HG03342 (cell line): ENCODE measurements at regions not wholly inside any gene's neighbourhood (a gene's known extent, or its start where the extent isn't known, plus 50 kb on each side); places are given as distances from the start of the nearest gene placed in this dataset.

Source experiments
- ATAC-seq: cut with Tn5 transposase; IDR thresholded peaks from one replicate; pipeline ENCODE4 v1.9.1; 2021; ENCODE audit warnings: mild to moderate bottlenecking, moderate library complexity; ENCODE audit not compliant: unreplicated experiment

DNA sequence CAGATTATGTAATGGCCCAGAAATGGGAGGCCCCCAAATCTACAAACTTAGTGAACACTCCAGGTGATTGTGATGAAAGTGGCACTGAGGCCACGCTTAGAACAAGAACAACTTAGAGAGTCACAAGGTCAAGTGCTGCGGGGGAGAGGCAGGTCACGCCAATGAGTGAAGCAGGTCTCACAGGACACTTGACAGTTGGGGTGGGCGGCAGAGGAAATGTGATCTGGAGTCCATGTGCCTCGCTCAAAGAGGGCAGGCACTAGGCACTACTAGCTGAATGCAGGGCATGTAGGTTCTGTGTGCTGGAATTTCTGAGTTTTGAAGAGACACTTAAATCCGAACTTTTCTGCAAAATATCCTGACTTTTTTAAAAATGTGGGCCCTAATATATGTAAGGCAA, 193.2 kb upstream of the RORB start:
- no peak for ATAC-seq

GRCh38 chr9:74304598-74304997, 192.5 kb upstream of the RORB start:
- no peak for ATAC-seq

GRCh38 chr9:74309654-74310053, 187.5 kb upstream of the RORB start:
- ATAC-seq: no peak

DNA sequence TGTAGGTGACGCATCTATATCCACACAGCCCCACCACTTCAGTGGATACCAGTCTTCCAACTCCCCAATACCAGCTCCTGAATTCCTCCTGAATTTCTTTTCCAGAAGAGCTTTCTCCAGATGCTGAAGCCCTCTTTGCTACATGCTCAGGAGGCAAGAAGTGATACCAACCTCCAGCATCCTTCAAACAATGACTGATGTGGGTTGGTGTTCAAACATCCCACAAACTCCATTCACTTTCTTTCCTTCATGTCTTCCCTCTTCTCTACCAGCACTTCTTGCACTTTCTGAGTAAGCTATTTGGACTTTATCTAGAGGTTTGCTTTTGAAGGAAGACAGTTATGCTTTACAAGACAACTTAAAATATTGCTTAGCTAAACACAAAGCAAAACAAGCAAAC, 179.9 kb upstream of the RORB start:
- ATAC-seq: no peak

DNA sequence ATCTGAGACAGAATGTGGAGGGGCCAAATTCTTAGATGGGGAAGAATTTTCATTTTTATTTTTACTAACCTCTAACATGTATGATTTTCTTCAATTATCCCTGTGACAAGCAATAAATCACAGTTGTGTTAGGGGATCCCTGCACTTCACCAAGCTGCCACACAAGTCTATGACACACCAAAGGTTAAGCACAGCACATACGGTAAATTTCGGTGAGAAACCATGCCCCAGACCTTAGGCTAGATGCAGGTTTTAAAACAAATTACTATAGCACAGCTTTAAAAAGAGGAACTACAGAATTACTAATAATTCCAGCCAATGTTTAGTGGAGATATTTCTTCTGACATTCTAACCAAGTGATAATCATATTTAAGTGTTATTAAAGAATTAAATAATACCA, 175.7 kb upstream of the RORB start:
- no peak for ATAC-seq

GRCh38 chr9:74322661-74323314, 174.3 kb upstream of the RORB start:
- peak; percentile 51 for ATAC-seq

GRCh38 chr9:74330487-74331214, 166.5 kb upstream of the RORB start:
- no peak for ATAC-seq

DNA sequence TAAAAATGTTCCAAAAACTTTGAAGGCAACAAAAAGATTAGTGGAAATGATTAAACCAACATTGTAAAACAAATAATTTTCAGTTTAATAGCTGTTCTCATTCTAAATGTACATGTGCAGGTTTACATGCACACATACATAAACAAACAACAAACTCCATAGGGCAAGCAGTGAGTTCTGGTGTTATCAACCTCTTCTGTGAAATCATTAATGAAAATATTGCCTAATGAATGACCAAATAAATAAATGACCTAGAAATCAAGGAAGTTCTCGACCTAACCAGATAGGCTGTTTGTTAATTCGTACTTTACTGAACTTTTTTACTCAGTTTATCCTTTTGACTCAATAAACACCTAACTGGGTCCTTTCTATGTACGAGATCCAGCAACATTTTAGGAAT, 165.5 kb upstream of the RORB start:
- no peak for ATAC-seq

DNA sequence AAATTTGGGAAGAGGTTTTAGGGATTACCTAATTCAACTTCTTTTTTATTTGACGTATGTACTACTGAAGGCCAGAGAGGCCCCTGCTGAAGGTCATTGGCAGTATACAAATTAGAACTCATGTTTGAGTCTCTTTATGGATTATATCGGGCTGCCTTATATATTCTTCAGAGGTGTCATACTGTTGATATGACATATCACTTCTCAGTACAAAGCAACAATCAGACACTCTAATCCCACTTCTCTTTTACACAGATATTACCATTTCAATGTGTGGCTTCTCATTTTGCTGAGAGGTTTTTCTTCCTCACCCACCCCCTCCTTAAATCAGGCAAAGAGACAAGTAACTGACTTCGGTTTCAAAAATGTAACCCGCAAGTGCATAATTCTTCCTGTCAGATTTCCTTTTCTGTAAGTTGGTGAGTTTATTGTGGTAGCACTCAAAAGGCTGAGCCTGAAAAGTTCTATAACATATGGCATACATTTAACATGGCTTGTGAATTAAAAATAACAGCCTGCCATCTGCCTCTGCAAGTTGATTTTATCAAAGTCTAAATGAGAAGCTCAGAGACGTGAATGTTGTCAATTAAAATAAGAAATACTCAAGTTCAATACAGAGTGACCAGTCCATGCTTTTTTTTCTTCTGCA, 163.6 kb upstream of the RORB start:
- ATAC-seq: no peak

DNA sequence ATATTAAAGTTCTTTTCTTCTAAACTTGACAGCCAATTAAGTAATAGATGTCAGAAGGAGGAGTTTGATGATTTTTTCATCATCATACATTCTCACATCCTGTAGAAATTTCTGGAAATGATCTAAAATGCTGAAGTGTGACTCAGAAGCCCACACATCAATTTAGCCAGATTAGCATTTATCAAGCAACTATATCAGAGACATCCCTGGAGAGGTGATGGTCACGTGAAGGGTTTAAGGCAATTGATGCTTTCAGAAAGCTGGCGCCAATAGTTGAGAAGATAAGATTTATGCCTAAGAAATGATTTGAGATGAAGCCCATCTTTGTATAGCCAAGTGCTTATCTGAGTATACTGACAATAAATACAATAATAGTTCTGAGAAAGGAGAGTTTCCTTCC, 162.9 kb upstream of the RORB start:
- no peak for ATAC-seq

GRCh38 chr9:74336161-74336560, 161.0 kb upstream of the RORB start:
- ATAC-seq: no peak

DNA sequence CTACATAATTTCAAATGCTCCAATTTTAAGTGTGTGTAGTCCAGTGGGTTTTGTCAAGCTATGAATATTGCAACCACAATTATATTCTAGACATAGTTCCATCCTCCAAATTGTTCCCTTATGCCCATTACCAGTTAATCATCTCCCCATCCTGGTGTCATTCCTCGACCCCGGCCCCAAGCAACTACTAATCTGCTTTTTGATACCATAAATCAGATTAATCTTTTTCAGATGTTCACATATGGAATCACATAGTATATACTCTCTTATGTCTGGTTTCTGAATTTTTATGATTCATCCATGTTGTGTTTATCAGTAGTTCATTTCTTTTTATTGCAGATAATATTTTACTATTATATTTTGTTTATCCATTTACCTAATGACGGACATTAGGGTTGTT, 148.4 kb upstream of the RORB start:
- no peak for ATAC-seq

- ATAC-seq: no peak
These were observed 142.0 kb upstream of the RORB start for GRCh38 chr9:74355107-74355506.

DNA sequence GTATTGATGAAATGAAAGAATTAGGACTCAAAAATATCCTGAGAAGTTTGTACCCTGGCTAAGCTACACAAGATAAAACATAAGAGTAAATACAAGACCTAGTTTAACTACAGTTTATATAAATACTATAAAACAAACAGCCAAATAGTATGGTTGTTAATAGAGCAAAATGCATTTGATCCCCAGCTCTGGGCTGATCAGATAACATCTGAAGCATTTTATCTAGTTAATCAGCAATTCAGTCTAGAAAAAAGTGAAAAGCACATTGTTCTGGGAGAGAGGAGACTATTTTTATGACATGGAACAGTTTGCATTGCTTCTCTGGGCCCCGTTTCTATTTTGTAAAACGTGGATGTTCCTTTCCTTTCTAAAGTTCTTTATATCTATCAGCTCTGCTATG, 139.6 kb upstream of the RORB start:
- no peak for ATAC-seq

GRCh38 chr9:74358959-74359358, 138.2 kb upstream of the RORB start:
- ATAC-seq: no peak

- ATAC-seq: no peak
These were observed 135.6 kb upstream of the RORB start for GRCh38 chr9:74361508-74361907.

DNA sequence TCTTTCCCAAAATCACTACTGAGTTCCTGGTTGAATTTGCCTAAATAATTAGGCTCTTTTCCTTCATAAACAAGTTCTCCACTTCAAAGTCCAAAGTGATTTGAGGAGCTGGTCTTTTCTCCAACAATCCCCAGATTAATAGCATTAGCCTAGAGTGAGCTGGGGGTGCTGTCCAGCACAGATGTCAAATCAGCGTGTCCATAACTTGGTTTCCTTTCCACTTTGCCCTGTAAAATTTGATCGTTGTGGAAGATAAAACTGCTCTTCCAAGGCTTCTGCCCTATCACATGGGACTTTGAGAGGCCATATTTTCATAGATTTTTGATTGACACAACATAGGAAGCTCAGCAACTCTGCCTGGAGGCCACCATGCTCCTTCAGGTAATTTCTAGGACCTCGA, 134.7 kb upstream of the RORB start:
- ATAC-seq: no peak

- ATAC-seq: no peak
These were observed 131.0 kb upstream of the RORB start for GRCh38 chr9:74366111-74366510.

DNA sequence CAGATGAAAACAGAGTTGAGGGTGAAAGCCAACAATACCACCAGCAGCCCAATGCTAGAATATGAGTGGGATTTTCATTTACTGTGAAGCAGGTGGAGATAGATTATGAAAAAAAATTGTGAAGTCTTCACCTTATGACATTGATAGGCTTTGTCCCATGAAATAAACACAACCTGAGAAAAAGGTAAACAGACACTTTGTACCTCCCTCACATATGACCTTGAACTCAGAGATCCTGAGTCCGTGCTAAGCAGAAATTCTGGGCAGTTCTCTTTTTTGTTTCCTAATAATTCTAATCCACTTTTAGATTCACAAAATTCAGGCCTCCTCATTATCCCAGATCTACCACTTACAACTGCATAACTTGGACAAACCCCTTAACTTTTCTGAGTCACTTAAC, 127.3 kb upstream of the RORB start:
- no peak for ATAC-seq

- ATAC-seq: no peak
These were observed 123.8 kb upstream of the RORB start for GRCh38 chr9:74373348-74373747.

- ATAC-seq: peak; percentile 64
These were observed 117.4 kb upstream of the RORB start for GRCh38 chr9:74379718-74380117.

DNA sequence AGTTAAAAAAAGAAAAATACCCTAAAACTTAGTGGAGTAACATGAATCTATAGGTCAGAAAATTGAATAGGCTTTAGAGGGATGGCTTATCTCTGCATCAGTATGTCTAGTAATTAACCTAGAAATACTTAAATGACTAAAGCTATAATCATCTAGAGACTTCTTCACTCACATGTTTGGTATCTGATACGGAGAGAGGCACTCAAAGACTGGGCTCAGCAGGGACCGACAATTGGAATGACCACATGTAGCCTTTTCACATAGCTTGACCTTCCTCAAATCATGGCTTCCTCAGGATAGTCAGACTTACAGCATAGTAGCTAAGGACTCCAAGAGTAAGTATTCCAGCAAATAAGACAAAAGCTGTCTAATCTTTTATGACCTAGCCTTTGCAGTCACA, 105.3 kb upstream of the RORB start:
- ATAC-seq: no peak
